ENCODE measurements at regions not wholly inside any gene's neighbourhood (a gene's known extent, or its start where the extent isn't known, plus 50 kb on each side); places are given as distances from the start of the nearest gene placed in this dataset.

GRCh38 chrY:7805624-7806023 lies 894.1 kb upstream of the AMELY start:
- TF ChIP-seq CTCF (IDR thresholded peaks at IDR 0.05; ENCODE audit: low read depth, low read length) = no peak
- DNase-seq (ENCODE audit: low read depth, low spot score) = no peak
- POLR2A ChIA-PET = no interaction called here
- H3K4me3 ChIP-seq (ENCODE audit: low read depth, low read length) = no peak overlapping the region
- no peaks in the 10 kb centered on the region for H3K27me3 ChIP-seq (ENCODE audit: control insufficient read depth, insufficient read depth, low read length)
- no peaks in the 10 kb centered on the region for H3K9me3 ChIP-seq (ENCODE audit: control insufficient read depth, insufficient read depth, low read length)
- H3K27ac ChIP-seq (ENCODE audit: low read depth, low read length) = no peak overlapping the region
- CTCF ChIA-PET = no interaction called here

GRCh38 chrY:7803737-7804136 lies 892.2 kb upstream of the AMELY start:
- CTCF ChIA-PET = no interaction called here
- POLR2A ChIA-PET = no interaction called here
- TF ChIP-seq CTCF (IDR thresholded peaks at IDR 0.05; ENCODE audit: low read depth, low read length) = no peak
- no peaks in the 10 kb centered on the region for H3K27me3 ChIP-seq (ENCODE audit: control insufficient read depth, insufficient read depth, low read length)
- H3K4me3 ChIP-seq (ENCODE audit: low read depth, low read length) = no peak overlapping the region
- H3K27ac ChIP-seq (ENCODE audit: low read depth, low read length) = no peak overlapping the region
- no peak for DNase-seq (ENCODE audit: low read depth, low spot score)
- no peaks in the 10 kb centered on the region for H3K9me3 ChIP-seq (ENCODE audit: control insufficient read depth, insufficient read depth, low read length)

GRCh38 chrY:7796128-7796527 lies 884.6 kb upstream of the AMELY start:
- Histone ChIP-seq H3K27ac (ENCODE audit: low read depth, low read length) (no peak overlapping the region), H3K27me3 (ENCODE audit: control insufficient read depth, insufficient read depth, low read length) (no peaks in the 10 kb centered on the region), H3K4me3 (ENCODE audit: low read depth, low read length) (no peak overlapping the region), H3K9me3 (ENCODE audit: control insufficient read depth, insufficient read depth, low read length) (no peaks in the 10 kb centered on the region)
- DNase-seq (ENCODE audit: low read depth, low spot score) = no peak
- POLR2A ChIA-PET = no interaction called here
- no peak for TF ChIP-seq CTCF (IDR thresholded peaks at IDR 0.05; ENCODE audit: low read depth, low read length)
- CTCF ChIA-PET = no interaction called here

- POLR2A ChIA-PET = no interaction called here
- Histone ChIP-seq H3K27me3 (ENCODE audit: control insufficient read depth, insufficient read depth, low read length) (no peaks in the 10 kb centered on the region), H3K27ac (ENCODE audit: low read depth, low read length) (no peak overlapping the region), H3K4me3 (ENCODE audit: low read depth, low read length) (no peak overlapping the region), H3K9me3 (ENCODE audit: control insufficient read depth, insufficient read depth, low read length) (no peaks in the 10 kb centered on the region)
- TF ChIP-seq CTCF (IDR thresholded peaks at IDR 0.05; ENCODE audit: low read depth, low read length) = no peak
- CTCF ChIA-PET = no interaction called here
- peak; percentile 44 for DNase-seq (ENCODE audit: low read depth, low spot score)
Measured at GRCh38 chrY:7794441-7794840, 882.9 kb upstream of the AMELY start.

GRCh38 chrY:7793989-7794388 lies 882.4 kb upstream of the AMELY start:
- ChIA-PET POLR2A (no interaction called here), CTCF (no interaction called here)
- no peak overlapping the region for H3K4me3 ChIP-seq (ENCODE audit: low read depth, low read length)
- H3K9me3 ChIP-seq (ENCODE audit: control insufficient read depth, insufficient read depth, low read length) = no peaks in the 10 kb centered on the region
- peak overlapping the region; percentile 11 for H3K27ac ChIP-seq (ENCODE audit: low read depth, low read length)
- H3K27me3 ChIP-seq (ENCODE audit: control insufficient read depth, insufficient read depth, low read length) = no peaks in the 10 kb centered on the region
- no peak for TF ChIP-seq CTCF (IDR thresholded peaks at IDR 0.05; ENCODE audit: low read depth, low read length)
- DNase-seq (ENCODE audit: low read depth, low spot score) = no peak

Measured in AG04450 (cell line).